ENCODE measurements at regions not wholly inside any gene's neighbourhood (a gene's known extent, or its start where the extent isn't known, plus 50 kb on each side); places are given as distances from the start of the nearest gene placed in this dataset.

GRCh38 chr12:107340898-107341297 is 247.5 kb upstream of the CRY1 start:
- TF ChIP-seq POLR2A (IDR thresholded peaks at IDR 0.05) (no peak), CTCF (IDR thresholded peaks at IDR 0.05 in 4 of 5, conservative IDR thresholded peaks at IDR 0.05 in 1 of 5) (no peak)

Data from gastrocnemius medialis (tissue), 4 donors.